H1 (cell line): ENCODE measurements at regions not wholly inside any gene's neighbourhood (a gene's known extent, or its start where the extent isn't known, plus 50 kb on each side); places are given as distances from the start of the nearest gene placed in this dataset.

Experiments used
- BACH1 ChIP-seq: IDR thresholded peaks from 2 replicates; pipeline ENCODE4 v1.6.1; 2012; ENCODE audit warnings: low read length, improper control_type of control experiment
- EGR1 ChIP-seq: IDR thresholded peaks from 2 replicates; pipeline ENCODE4 v1.6.1; 2011; ENCODE audit warnings: low read depth, low read length, borderline replicate concordance
- EP300 ChIP-seq, 2 experiments: IDR thresholded peaks; 1 replicate in 1 of 2; 2 replicates in 1 of 2; pipeline ENCODE4 v1.6.1; 2011 to 2012; ENCODE audit warnings: low read depth in 2 of 2, low read length in 2 of 2, mild to moderate bottlenecking in 2 of 2, borderline replicate concordance in 1 of 2, inconsistent platforms in 1 of 2, moderate library complexity in 1 of 2
- NANOG ChIP-seq: IDR thresholded peaks from 2 replicates; pipeline ENCODE4 v1.6.1; 2011; ENCODE audit warnings: low read length, low read depth, mild to moderate bottlenecking, inconsistent platforms; ENCODE audit not compliant: insufficient read depth, poor library complexity, severe bottlenecking
- PHF8 ChIP-seq: fragments of 200-600 bp; sonication (generic); conservative IDR thresholded peaks from 2 replicates; pipeline ENCODE4 v1.7.1; 2012; ENCODE audit warnings: low read depth, mild to moderate bottlenecking, inconsistent platforms, low read length, moderate library complexity
- POLR2A ChIP-seq, 2 experiments: IDR thresholded peaks; 1 replicate in 1 of 2; 2 replicates in 1 of 2; pipeline ENCODE4 v1.6.1; 2011; ENCODE audit warnings: low read depth in 2 of 2, low read length in 2 of 2, mild to moderate bottlenecking in 2 of 2; ENCODE audit errors: control extremely low read depth in 1 of 2
- TCF12 ChIP-seq: IDR thresholded peaks from 2 replicates; pipeline ENCODE4 v1.6.1; 2011; ENCODE audit warnings: low read depth, mild to moderate bottlenecking, low read length
- TF ChIP-seq, protein P1 (sequence below): fragments of 300-600 bp; sonication (generic); IDR thresholded peaks from 2 replicates; pipeline ENCODE4 v1.7.1; 2012; ENCODE audit warnings: low read length, moderate library complexity, mild to moderate bottlenecking, inconsistent platforms; ENCODE audit not compliant: insufficient replicate concordance
- TF ChIP-seq, protein P2 (sequence below): IDR thresholded peaks from 2 replicates; pipeline ENCODE4 v1.6.1; 2012; ENCODE audit warnings: low read length, inconsistent platforms

DNA sequence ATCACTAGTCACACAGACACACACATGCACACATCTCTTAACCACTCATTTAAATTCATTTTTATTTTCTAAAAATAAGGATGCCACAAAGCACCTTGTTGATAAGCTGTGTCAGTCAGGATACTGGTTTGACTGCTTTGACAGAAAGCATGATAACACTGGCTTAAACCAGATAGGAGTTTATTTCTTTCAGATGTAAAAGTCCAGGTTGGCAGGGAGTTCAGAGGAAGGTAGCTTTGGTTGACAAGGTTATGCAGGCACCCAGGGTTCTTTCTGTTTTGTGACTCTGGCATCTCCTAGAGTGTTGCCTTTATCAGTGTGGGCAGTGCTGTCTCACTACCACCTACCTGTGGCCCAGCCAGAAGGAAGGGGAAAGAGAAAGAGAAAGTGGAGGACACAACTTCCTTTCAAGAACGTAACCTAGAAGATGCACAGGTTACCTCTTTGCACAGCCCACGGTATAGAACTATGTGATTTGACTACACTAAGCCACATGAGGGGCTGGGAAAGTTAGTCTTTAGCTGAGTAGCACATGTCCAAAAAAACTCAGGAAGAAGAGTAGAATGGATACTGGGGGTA, 334.7 kb downstream of the OSTF1 start (continued):
- TF ChIP-seq, protein P1, sequence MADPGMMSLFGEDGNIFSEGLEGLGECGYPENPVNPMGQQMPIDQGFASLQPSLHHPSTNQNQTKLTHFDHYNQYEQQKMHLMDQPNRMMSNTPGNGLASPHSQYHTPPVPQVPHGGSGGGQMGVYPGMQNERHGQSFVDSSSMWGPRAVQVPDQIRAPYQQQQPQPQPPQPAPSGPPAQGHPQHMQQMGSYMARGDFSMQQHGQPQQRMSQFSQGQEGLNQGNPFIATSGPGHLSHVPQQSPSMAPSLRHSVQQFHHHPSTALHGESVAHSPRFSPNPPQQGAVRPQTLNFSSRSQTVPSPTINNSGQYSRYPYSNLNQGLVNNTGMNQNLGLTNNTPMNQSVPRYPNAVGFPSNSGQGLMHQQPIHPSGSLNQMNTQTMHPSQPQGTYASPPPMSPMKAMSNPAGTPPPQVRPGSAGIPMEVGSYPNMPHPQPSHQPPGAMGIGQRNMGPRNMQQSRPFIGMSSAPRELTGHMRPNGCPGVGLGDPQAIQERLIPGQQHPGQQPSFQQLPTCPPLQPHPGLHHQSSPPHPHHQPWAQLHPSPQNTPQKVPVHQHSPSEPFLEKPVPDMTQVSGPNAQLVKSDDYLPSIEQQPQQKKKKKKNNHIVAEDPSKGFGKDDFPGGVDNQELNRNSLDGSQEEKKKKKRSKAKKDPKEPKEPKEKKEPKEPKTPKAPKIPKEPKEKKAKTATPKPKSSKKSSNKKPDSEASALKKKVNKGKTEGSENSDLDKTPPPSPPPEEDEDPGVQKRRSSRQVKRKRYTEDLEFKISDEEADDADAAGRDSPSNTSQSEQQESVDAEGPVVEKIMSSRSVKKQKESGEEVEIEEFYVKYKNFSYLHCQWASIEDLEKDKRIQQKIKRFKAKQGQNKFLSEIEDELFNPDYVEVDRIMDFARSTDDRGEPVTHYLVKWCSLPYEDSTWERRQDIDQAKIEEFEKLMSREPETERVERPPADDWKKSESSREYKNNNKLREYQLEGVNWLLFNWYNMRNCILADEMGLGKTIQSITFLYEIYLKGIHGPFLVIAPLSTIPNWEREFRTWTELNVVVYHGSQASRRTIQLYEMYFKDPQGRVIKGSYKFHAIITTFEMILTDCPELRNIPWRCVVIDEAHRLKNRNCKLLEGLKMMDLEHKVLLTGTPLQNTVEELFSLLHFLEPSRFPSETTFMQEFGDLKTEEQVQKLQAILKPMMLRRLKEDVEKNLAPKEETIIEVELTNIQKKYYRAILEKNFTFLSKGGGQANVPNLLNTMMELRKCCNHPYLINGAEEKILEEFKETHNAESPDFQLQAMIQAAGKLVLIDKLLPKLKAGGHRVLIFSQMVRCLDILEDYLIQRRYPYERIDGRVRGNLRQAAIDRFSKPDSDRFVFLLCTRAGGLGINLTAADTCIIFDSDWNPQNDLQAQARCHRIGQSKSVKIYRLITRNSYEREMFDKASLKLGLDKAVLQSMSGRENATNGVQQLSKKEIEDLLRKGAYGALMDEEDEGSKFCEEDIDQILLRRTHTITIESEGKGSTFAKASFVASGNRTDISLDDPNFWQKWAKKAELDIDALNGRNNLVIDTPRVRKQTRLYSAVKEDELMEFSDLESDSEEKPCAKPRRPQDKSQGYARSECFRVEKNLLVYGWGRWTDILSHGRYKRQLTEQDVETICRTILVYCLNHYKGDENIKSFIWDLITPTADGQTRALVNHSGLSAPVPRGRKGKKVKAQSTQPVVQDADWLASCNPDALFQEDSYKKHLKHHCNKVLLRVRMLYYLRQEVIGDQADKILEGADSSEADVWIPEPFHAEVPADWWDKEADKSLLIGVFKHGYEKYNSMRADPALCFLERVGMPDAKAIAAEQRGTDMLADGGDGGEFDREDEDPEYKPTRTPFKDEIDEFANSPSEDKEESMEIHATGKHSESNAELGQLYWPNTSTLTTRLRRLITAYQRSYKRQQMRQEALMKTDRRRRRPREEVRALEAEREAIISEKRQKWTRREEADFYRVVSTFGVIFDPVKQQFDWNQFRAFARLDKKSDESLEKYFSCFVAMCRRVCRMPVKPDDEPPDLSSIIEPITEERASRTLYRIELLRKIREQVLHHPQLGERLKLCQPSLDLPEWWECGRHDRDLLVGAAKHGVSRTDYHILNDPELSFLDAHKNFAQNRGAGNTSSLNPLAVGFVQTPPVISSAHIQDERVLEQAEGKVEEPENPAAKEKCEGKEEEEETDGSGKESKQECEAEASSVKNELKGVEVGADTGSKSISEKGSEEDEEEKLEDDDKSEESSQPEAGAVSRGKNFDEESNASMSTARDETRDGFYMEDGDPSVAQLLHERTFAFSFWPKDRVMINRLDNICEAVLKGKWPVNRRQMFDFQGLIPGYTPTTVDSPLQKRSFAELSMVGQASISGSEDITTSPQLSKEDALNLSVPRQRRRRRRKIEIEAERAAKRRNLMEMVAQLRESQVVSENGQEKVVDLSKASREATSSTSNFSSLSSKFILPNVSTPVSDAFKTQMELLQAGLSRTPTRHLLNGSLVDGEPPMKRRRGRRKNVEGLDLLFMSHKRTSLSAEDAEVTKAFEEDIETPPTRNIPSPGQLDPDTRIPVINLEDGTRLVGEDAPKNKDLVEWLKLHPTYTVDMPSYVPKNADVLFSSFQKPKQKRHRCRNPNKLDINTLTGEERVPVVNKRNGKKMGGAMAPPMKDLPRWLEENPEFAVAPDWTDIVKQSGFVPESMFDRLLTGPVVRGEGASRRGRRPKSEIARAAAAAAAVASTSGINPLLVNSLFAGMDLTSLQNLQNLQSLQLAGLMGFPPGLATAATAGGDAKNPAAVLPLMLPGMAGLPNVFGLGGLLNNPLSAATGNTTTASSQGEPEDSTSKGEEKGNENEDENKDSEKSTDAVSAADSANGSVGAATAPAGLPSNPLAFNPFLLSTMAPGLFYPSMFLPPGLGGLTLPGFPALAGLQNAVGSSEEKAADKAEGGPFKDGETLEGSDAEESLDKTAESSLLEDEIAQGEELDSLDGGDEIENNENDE: no peak
- TF ChIP-seq BACH1 (no peak), POLR2A (IDR thresholded peaks at IDR 0.05; ENCODE audit: control extremely low read depth in 1 of 2, low read depth in 2 of 2, low read length in 2 of 2) (no peak), EP300 (IDR thresholded peaks at IDR 0.05; ENCODE audit: borderline replicate concordance in 1 of 2, low read depth in 2 of 2, low read length in 2 of 2) (no peak), NANOG (no peak), PHF8 (no peak), TCF12 (no peak), EGR1 (no peak)
- TF ChIP-seq, protein P2, sequence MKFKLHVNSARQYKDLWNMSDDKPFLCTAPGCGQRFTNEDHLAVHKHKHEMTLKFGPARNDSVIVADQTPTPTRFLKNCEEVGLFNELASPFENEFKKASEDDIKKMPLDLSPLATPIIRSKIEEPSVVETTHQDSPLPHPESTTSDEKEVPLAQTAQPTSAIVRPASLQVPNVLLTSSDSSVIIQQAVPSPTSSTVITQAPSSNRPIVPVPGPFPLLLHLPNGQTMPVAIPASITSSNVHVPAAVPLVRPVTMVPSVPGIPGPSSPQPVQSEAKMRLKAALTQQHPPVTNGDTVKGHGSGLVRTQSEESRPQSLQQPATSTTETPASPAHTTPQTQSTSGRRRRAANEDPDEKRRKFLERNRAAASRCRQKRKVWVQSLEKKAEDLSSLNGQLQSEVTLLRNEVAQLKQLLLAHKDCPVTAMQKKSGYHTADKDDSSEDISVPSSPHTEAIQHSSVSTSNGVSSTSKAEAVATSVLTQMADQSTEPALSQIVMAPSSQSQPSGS: no peak
- TF ChIP-seq, all 59 proteins: peak for 0
